GM18520 (cell line): ENCODE measurements at regions not wholly inside any gene's neighbourhood (a gene's known extent, or its start where the extent isn't known, plus 50 kb on each side); places are given as distances from the start of the nearest gene placed in this dataset.
"Not testable (repeated sequence)": the region's sequence is repeated elsewhere in the genome, so short reads cannot be mapped to it uniquely, and the experiment has no call there.

Source experiments
- ATAC-seq: cut with Tn5 transposase; IDR thresholded peaks from one replicate; pipeline ENCODE4 v1.9.1; 2021; ENCODE audit not compliant: unreplicated experiment

DNA sequence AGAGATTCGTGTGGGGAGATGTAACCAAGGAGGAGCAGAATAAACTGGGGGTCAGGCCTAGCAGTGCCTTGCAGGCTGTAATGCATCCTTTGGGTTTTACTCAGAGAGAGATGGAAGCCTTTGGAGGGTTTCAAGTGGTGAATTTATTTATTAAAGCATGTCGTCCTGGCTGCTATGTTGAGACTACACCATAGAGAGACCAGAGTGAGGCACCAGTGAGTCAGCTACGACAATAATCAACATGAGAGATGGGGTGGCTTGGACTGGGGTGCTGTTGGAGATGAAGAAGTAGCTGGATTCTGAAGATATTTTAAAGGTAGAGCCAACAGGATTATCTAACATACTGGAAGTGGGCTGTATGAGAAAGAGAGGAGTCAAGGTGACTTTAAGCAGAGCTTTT, 335.3 kb upstream of the ARHGEF26 start:
- no peak for ATAC-seq

DNA sequence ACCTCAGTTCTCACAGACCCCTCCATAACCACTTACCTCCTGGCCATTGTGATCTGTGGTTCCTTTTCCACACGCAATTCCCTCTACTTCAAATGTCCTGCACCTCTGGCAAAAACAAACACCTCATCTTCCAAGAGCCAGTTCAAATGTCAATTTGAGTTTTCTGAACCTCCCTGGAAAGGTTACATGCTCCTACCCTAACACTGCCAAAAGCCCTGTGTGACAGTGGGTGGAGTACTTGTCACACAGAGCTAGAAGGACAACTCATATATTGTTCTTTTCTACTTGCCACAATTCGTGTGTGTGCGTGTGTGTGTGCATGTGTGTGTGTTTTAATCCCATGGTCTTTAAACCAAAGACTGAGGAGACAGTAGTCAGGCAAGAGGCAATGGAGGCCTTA, 331.8 kb upstream of the ARHGEF26 start:
- ATAC-seq: no peak

- ATAC-seq: not testable (repeated sequence)
Measured at GRCh38 chr3:153797056-153797455, 324.1 kb upstream of the ARHGEF26 start.

DNA sequence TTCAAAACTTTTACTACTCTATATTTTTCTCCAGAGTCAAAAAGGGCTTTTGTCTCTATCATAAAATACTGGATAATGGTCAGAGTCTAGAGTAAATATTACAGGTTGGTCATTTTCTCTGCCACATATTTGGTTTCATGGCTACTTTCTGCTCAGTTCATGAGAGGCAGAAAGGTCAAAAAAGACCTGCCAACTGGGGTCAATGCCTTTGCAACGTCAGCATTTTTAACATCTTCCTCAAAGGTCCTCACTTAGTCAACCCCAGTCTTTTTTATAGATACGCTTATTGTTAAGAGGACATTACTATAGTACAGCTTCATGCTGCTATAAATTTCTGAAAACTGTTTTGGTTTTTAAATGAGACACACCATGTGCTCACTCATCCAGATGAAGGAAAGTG, 312.1 kb upstream of the ARHGEF26 start:
- no peak for ATAC-seq

- no peak for ATAC-seq
Measured at GRCh38 chr3:153818338-153818737, 302.9 kb upstream of the ARHGEF26 start.

DNA sequence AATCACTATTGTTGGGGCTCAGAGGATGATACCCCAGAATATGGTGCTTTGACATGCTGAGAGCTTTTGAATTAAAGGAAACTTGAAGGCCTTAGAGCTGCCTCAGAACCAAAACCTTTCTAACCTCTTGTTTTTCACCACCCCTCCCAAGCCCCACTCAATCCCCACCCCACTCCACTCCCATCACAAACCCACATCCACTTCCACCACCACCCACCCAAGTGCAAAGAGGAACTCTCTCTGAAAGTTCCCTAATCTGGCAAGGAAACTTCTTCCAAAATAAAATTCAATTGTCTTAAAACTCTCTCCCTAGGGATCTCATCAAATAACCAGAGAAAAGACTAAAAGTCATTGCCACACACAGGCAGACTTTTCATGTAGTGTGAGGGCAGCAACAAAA, 301.2 kb upstream of the ARHGEF26 start:
- no peak for ATAC-seq

DNA sequence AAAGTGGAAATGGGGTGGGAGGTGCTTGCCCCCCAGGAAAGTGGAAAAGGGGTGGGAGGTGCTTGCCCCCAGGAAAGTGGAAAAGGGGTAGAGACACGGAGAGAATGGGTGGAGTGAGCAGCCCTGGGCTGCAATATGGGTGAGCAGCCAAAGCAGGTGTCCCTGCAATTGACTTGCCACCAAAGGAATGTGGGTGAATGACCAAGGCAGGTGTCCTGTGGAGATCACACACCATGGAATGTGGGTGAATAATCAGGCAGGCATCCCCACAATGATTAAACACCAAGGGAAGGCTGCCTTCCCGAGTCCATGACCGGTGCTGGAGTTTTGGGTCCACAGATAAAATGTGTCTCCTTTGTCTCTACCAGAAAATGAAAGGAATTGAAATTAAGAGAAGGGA, 292.8 kb upstream of the ARHGEF26 start:
- not testable (repeated sequence) for ATAC-seq

DNA sequence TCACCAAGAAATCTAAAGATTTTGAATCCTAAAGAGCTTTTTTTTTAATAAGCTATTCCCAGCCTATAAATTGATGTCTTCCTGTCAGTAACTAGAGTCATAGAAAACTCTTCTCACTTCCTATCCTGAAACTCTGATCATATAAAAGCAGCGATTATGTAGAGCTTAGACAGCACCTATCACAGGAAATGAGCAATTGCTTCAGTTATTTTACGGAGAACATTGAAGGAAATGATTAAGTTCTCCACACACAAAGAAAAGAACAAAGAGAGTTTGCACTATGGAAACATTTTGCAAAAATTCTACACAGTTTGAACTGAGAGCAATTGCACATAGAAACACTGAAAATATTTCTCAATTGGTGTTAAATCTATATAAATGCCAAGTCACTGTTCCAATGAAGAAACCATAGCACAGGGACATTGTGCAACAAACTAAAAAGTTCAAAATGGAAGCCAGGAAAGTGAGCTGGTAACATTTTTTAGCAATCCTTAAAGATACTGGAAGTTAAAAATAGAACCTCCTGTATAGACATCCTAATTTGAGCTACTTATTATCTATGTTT, 291.5 kb upstream of the ARHGEF26 start:
- ATAC-seq: no peak

DNA sequence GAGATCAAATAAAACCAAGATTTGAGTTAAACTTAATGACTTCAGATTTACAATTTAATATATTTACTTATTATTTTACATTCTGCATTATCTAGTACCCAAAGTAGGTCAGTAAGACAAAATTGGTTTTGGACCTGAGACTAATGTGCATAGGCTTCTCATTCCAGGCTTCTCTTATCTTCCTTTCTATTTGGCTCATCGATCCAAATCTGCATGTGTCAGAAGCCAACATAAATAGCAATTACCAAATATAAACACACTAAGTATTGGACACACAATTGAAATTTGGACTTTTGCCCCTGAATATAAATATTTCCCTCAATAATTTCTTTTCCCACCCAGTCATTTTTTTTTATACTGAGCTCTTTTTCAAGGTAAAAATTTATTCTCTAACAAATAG, 290.6 kb upstream of the ARHGEF26 start:
- ATAC-seq: no peak

DNA sequence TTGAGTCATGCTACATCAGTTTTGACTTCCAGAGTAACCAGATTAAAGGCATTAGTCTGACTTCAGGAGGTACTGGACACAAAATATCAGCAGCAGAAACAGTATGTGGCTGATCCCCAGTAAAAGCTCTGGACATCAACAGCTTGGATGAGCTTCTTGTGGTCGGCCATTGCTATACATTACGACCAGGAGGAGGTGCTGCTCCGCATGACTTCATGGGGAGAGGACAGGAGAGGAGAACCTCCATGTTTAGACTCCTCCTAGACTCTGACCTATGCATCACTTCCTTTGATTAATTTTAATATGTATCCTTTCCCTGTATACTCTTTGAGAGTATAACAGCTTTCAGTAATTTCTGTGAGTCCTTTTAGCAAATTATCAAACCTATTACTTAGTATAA, 285.6 kb upstream of the ARHGEF26 start:
- no peak for ATAC-seq

- ATAC-seq: no peak
Measured at GRCh38 chr3:153840487-153840886, 280.7 kb upstream of the ARHGEF26 start.

- no peak for ATAC-seq
Measured at GRCh38 chr3:153843994-153844393, 277.2 kb upstream of the ARHGEF26 start.

- ATAC-seq: no peak
Measured at GRCh38 chr3:153845311-153845710, 275.9 kb upstream of the ARHGEF26 start.

GRCh38 chr3:153848702-153849101, 272.5 kb upstream of the ARHGEF26 start:
- no peak for ATAC-seq

- no peak for ATAC-seq
Measured at GRCh38 chr3:153852355-153852754, 268.8 kb upstream of the ARHGEF26 start.

DNA sequence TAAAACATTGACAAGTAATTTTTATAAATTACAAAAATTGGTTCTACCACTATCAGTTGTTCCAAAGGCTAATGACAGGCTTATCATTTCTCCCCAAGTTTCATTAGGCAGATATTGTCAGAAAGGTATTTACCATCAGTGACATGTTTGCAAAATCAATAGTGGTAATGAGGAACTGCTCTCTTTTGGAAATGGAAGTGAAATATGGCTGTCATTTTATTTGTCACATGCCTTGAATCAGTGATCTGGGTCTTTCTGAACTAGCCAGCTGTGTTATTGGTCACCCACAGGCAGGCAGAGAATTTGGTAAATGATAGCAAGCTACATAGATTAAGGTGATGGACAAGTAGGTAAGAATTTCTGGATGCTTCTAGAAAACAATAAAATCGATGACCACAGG, 268.0 kb upstream of the ARHGEF26 start:
- no peak for ATAC-seq

DNA sequence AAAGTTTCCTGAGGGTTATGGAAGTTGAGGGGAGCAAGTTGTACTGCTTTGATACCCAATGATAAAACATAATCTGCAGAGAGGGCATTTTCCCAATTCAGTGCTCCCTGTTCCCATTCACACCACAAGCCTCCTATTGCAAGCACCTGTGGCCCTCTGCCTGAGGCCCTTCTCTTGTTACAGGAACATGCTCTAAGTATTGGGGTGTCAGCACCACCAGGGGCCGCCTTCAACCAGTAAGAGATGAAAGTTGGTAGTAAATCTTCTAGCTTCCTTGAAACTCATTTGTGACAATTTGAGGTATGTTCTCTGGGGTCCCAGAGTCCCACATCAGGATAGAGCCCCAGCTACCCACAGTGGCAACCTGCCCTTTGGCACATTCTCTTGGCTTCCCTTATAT, 265.4 kb upstream of the ARHGEF26 start:
- no peak for ATAC-seq

GRCh38 chr3:153856932-153857331, 264.3 kb upstream of the ARHGEF26 start:
- no peak for ATAC-seq

GRCh38 chr3:153864793-153865192, 256.4 kb upstream of the ARHGEF26 start:
- ATAC-seq: no peak

DNA sequence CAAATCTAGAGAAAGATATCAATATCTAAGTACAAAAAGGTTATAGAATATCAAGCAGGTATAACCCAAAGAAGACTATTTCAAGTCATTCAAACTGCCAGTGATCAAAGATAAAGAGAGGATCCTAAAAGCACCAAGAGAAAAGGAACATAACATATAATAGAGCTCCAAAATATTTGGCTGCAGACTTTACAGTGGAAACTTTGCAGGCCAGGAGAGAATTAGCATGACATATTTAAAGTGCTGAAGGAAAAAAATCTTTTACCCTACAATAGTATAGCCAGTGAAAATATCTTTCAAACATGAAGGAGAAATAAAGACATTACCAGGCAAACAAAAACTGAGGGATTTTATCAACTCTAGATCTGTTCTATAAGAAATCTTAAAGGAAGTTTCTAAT, 254.3 kb upstream of the ARHGEF26 start:
- no peak for ATAC-seq

DNA sequence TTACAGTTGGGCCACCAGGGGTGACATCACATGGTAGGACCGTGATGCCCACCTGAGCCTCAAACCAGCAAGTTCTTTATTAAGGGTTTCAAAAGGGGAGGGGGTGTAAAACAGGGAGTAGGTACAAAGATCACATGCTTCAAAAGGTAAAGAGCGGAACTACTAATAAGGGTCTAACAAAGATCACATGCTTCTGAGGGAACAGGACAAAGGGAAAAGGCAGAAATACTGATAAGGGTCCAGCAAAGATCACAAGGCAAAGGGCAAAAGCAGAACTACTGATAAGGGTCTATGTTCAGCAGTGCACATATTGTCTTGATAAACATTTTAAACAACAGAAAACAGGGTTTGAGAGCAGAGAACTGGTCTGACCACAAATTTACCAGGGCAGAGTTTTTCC, 246.8 kb upstream of the ARHGEF26 start:
- not testable (repeated sequence) for ATAC-seq

DNA sequence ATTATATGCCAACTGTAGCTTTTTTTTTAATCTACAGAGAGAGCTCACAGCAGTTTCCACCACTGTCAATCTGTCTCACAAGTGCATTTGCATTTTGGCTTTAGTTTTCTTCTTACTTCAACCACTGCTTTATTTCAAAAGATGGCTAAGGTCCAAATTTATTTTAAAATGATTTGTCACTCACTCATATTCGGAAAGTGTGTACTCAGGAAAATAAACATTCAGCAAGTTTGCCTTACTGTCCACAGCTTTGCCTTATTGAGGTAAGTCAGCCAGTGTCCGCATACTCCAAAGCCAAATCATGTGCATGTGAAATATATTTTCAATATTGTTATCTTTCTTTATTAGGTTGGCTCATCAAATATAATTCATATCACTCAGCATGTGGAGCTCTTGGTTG, 240.7 kb upstream of the ARHGEF26 start:
- no peak for ATAC-seq

DNA sequence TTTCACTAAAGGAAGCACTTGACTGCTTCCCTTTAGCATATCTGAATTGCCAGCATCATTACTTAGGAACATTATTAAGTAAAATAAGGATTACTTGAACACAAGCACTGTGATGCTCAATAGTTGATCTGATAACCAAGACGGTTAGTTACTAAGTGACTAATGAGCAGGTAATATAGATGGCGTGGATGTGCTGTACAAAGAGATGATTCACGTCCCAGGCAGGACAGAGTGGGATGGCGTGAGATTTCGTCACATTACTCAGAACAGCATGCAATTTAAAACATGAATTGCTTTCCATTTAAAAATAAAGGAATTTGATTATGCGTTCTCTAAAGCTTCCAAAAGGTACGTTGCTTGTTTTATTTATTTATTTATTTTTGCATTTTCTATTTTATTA, 240.0 kb upstream of the ARHGEF26 start:
- ATAC-seq: no peak

DNA sequence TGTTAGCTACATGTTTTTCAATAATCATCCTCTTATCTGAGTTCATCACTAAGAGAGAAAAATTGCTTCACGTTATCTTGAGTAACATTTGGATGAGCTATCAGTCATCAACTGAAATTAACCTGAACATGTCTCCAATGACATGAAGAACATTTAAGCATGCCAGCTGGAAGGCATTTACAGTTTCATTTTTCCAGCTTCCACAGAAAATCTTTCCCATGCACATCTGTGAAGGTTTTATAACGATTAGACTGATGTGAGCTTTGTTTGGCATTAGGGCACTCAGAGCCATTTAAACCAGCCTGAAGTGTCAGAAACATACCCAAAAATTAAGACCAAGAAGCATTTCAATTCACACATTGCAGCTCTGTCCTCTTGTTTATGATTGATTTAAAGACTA, 235.8 kb upstream of the ARHGEF26 start:
- no peak for ATAC-seq
